Left lung (tissue), 4 donors: ENCODE measurements at regions not wholly inside any gene's neighbourhood (a gene's known extent, or its start where the extent isn't known, plus 50 kb on each side); places are given as distances from the start of the nearest gene placed in this dataset.

Source experiments
- ATAC-seq: fragments of 200-7000 bp; cut with Tn5 transposase; one replicate; pipeline ENCODE4 v1.9.1; 2020; ENCODE audit warnings: moderate library complexity
- DNase-seq, 4 donors: peaks; one replicate each; pipeline ENCODE4 v3.0.0-alpha.2; 2013 to 2020
- H3K27ac ChIP-seq, 2 donors: fragments of 200-600 bp; sonication (generic) in 1 of 2; one replicate each; pipeline versions ENCODE4 v1.5.0 to v1.8.0; 2020 to 2021
- H3K27me3 ChIP-seq, 2 donors: fragments of 200-600 bp; sonication (generic) in 1 of 2; one replicate each; pipeline versions ENCODE4 v1.5.0 to v1.8.0; 2020 to 2021
- H3K36me3 ChIP-seq, 2 donors: fragments of 200-600 bp; sonication (generic) in 1 of 2; one replicate each; pipeline versions ENCODE4 v1.5.0 to v1.8.0; 2020 to 2021
- H3K4me1 ChIP-seq, 2 donors: fragments of 200-600 bp; one replicate each; pipeline ENCODE4 v1.8.0; 2021
- H3K4me3 ChIP-seq, 2 donors: fragments of 200-600 bp; sonication (generic) in 1 of 2; one replicate each; pipeline versions ENCODE4 v1.5.0 to v1.8.0; 2020 to 2021; ENCODE audit warnings: mild to moderate bottlenecking in 1 of 2
- H3K9me3 ChIP-seq, 2 donors: fragments of 200-600 bp; sonication (generic) in 1 of 2; one replicate each; pipeline versions ENCODE4 v1.5.0 to v1.8.0; 2020 to 2021
- intact Hi-C, 2 donors: fragments of 100-400 bp; cut with DNase I; formaldehyde crosslinking; loops; one replicate each; pipeline versions ENCODE4 v1.11.2 to v1.14.2; 2022
- TF ChIP-seq, protein P1 (sequence below), 2 donors: fragments of 200-600 bp; sonication (generic) in 1 of 2; IDR thresholded peaks; one replicate each; pipeline versions ENCODE4 v1.5.0 to v1.8.0; 2021; ENCODE audit warnings: antibody characterized with exemption in 2 of 2
- donor health status: DM: no; HTN: yes; CAD: no.
- donor health status: DM: no; HTN: no; CAD: no.

DNA sequence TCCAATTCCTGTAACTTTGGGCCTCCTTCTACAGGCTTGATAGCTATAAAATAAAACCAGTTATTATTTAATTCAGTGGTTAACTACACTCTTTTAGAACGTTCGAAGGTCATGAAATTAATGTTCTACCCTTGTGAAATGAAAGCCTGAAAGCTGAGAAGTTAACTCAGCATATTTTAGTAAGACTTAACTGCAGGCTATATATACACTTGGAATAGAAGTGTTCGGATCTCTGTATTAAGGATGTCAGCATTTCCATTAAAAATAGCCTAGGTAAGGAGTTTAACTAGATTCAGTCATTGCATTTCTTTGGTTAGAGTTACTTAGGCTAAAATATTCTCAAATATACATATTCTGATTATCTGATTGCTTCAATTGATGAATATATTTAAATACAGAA is 229.2 kb downstream of the MRPS30 start:
- ATAC-seq (no peak), DNase-seq (no peak)
- Histone ChIP-seq H3K36me3 (no peaks in the 10 kb centered on the region), H3K27me3 (no peaks in the 10 kb centered on the region), H3K4me1 (no peaks in the 10 kb centered on the region), H3K27ac (no peak overlapping the region), H3K4me3 (no peak overlapping the region), H3K9me3 (no peaks in the 10 kb centered on the region)
- intact Hi-C loops, result no loop called here
- TF ChIP-seq, protein P1, sequence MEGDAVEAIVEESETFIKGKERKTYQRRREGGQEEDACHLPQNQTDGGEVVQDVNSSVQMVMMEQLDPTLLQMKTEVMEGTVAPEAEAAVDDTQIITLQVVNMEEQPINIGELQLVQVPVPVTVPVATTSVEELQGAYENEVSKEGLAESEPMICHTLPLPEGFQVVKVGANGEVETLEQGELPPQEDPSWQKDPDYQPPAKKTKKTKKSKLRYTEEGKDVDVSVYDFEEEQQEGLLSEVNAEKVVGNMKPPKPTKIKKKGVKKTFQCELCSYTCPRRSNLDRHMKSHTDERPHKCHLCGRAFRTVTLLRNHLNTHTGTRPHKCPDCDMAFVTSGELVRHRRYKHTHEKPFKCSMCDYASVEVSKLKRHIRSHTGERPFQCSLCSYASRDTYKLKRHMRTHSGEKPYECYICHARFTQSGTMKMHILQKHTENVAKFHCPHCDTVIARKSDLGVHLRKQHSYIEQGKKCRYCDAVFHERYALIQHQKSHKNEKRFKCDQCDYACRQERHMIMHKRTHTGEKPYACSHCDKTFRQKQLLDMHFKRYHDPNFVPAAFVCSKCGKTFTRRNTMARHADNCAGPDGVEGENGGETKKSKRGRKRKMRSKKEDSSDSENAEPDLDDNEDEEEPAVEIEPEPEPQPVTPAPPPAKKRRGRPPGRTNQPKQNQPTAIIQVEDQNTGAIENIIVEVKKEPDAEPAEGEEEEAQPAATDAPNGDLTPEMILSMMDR (IDR thresholded peaks at IDR 0.05), result no peak

DNA sequence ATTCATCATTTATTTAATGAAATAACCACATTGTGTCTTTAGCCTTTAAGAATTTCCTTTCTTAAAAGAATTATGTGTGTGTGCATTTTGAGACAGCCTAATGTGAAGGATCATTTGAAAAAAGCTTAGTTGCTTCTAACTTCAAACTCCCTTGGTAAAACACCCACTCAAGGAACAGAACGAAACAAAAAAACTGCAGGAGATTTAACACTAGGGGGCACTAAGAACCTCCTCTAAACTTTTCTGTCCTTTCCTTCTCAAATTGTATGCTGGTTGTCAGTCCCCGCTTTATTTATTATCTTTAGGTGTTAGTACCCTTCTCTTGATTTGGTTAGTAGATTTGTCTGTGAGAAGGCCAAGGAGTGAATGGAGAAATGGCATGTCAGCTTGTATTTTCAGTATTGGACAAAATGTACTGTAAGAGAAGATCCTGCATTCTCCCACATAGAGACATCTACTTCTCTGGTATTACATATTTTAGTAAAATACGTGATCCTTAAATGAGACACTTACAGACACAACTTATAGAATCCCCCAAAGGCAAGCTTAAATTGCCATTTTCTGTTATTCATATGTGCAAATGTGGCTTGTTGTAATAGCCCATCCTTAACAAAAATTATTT is 229.7 kb downstream of the MRPS30 start:
- peak; percentile 62 for ATAC-seq
- no peaks in the 10 kb centered on the region for H3K27me3 ChIP-seq
- H3K4me3 ChIP-seq, result no peak overlapping the region
- no peaks in the 10 kb centered on the region for H3K4me1 ChIP-seq
- H3K9me3 ChIP-seq, result no peaks in the 10 kb centered on the region
- no peak overlapping the region for H3K27ac ChIP-seq
- intact Hi-C loops, result no loop called here
- H3K36me3 ChIP-seq, result no peaks in the 10 kb centered on the region
- peak in 2 of 4 donors; percentile 14 to 15 for DNase-seq
- TF ChIP-seq, protein P1 (IDR thresholded peaks at IDR 0.05), result peak; percentile 20 to 57

DNA sequence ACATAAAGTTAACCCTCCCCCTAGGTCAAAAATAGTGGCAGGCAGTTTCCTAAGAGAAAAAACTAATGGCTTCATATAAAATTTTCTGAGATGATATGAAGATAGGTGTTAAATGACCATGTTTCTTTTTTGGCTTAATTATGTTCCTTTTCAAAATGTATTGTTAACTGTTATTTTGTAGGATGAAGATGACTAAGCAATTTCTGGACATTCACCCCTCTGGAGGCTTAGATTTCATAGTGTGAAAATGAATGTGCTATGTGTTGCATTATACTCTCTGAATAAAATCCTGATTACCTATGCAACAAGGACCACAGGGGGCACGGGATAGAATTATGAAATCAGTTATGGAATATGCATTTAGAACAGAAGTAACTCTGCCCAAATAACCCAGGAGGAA is 233.5 kb downstream of the MRPS30 start:
- Histone ChIP-seq H3K36me3 (no peaks in the 10 kb centered on the region), H3K27ac (no peak overlapping the region), H3K4me1 (no peaks in the 10 kb centered on the region), H3K4me3 (no peak overlapping the region), H3K9me3 (no peaks in the 10 kb centered on the region), H3K27me3 (no peaks in the 10 kb centered on the region)
- ATAC-seq (no peak), DNase-seq (no peak)
- TF ChIP-seq, protein P1 (IDR thresholded peaks at IDR 0.05), result no peak
- intact Hi-C loops, result loop anchor here in 1 of 2 donors (10.0 kb wide), 1 partner anchor 463 kb away; no protein-coding TSS in a partner anchor

DNA sequence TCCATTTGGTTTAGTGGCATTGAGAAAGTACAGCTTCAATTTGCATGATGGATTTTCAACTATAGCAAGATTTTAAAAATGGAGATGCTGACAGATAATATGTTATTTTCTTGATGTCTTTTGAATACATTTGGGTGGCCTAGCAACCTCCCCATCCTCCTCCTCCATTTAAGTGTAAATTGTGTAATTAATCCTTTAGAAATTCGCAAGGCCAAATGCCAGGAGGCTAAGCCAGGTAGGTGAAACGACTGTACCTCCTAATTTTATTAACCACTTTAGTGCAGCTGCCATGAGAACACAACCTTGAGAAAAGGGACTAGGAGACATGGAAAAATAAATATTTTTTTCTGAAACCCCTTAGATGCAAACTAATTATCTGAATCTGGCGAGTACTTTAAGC is 248.8 kb downstream of the MRPS30 start:
- H3K27ac ChIP-seq, result no peak overlapping the region
- ATAC-seq, result no peak
- no peaks in the 10 kb centered on the region for H3K9me3 ChIP-seq
- intact Hi-C loops, result no loop called here
- no peaks in the 10 kb centered on the region for H3K27me3 ChIP-seq
- no peaks in the 10 kb centered on the region for H3K36me3 ChIP-seq
- TF ChIP-seq, protein P1 (IDR thresholded peaks at IDR 0.05), result no peak
- H3K4me3 ChIP-seq, result no peak overlapping the region
- DNase-seq, result no peak
- no peaks in the 10 kb centered on the region for H3K4me1 ChIP-seq

DNA sequence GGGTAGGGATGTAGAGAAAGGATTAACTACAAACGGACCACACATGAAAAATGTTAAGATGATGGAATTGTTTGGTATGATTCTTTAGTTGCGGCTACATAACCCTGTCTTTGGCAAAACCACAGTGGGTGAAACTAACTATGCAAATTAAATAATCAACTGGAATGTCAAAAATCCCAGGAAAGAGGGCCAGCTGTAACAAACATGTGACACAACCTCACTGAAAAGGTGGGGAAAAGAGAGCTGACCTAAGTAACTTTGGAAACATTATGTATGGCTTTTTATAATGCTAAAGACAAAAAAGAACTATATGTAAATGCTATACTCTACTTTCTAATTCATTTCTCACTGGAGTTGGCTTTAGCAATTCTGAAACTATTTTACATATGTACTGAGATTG is 252.0 kb downstream of the MRPS30 start:
- Histone ChIP-seq H3K27ac (no peak overlapping the region), H3K4me3 (no peak overlapping the region), H3K4me1 (no peaks in the 10 kb centered on the region), H3K36me3 (no peaks in the 10 kb centered on the region), H3K9me3 (no peaks in the 10 kb centered on the region), H3K27me3 (no peaks in the 10 kb centered on the region)
- no peak for ATAC-seq
- DNase-seq, result no peak
- TF ChIP-seq, protein P1 (IDR thresholded peaks at IDR 0.05), result no peak
- intact Hi-C loops, result no loop called here
